ENCODE measurements at regions not wholly inside any gene's neighbourhood (a gene's known extent, or its start where the extent isn't known, plus 50 kb on each side); places are given as distances from the start of the nearest gene placed in this dataset.

- TF ChIP-seq CTCF (conservative IDR thresholded peaks at IDR 0.05 in 1 of 2, IDR thresholded peaks at IDR 0.05 in 1 of 2; ENCODE audit: low read depth in 1 of 2, low read length in 2 of 2) (no peak), EZH2 (IDR thresholded peaks at IDR 0.05; ENCODE audit: low read length, missing control alignments) (no peak)
Measured at GRCh38 chr2:239871481-239872435, 153.4 kb downstream of the NDUFA10 start.
